HEK293 (cell line): ENCODE measurements at regions not wholly inside any gene's neighbourhood (a gene's known extent, or its start where the extent isn't known, plus 50 kb on each side); places are given as distances from the start of the nearest gene placed in this dataset.

Experiments used
- CTCF ChIA-PET: fragments of 350-600 bp; formaldehyde crosslinking; extraction: SDS; loops from one replicate; lab custom pipeline; 2021; ENCODE audit warnings: antibody characterized with exemption; lab: Yijun Ruan, JAX
- POLR2A ChIA-PET: fragments of 300-600 bp; formaldehyde crosslinking; extraction: SDS; loops from one replicate; lab custom pipeline; 2020; ENCODE audit warnings: antibody characterized with exemption, inconsistent platforms; lab: Yijun Ruan, JAX
- H3K27ac ChIP-seq: fragments of 200-500 bp; sonication (Bioruptor generic); 2 replicates; pipeline ENCODE4 v1.5.1; 2014; ENCODE audit warnings: low read depth, low read length, control low read depth, inconsistent platforms; ENCODE audit errors: extremely low read depth
- H3K36me3 ChIP-seq, 2 experiments: fragments of 200-500 bp in 1 of 2; sonication (Bioruptor generic) in 1 of 2; 1 replicate in 1 of 2; 2 replicates in 1 of 2; pipeline ENCODE4 v1.5.1; 2014 to 2017; ENCODE audit warnings: inconsistent platforms in 2 of 2, low read length in 2 of 2; ENCODE audit not compliant: control insufficient read depth in 2 of 2, insufficient read depth in 1 of 2
- H3K4me1 ChIP-seq: fragments of 200-500 bp; sonication (Bioruptor generic); 2 replicates; pipeline ENCODE4 v1.5.1; 2014; ENCODE audit warnings: mild to moderate bottlenecking, low read length, inconsistent platforms; ENCODE audit not compliant: control insufficient read depth, insufficient read depth
- H3K4me3 ChIP-seq: 2 replicates; pipeline ENCODE4 v1.5.1; 2011; ENCODE audit warnings: low read depth, mild to moderate bottlenecking, control low read depth, low read length, moderate library complexity
- H3K9me3 ChIP-seq: fragments of 200-500 bp; sonication (Bioruptor generic); 2 replicates; pipeline ENCODE4 v1.5.1; 2014; ENCODE audit warnings: low read depth, low read length, inconsistent platforms; ENCODE audit not compliant: control insufficient read depth, insufficient read depth
- HOXD13 ChIP-seq: sonication (generic); formaldehyde crosslinking; IDR thresholded peaks from 2 replicates; pipeline ENCODE4 v1.8.0; 2022; ENCODE audit warnings: missing genetic modification reagents, borderline replicate concordance
- OSR2 ChIP-seq: fragments of 450-650 bp; formaldehyde crosslinking; IDR thresholded peaks from 2 replicates; pipeline ENCODE4 v1.5.1; 2016; ENCODE audit warnings: missing biosample characterization, missing genetic modification characterization
- YY1 ChIP-seq: fragments of 450-650 bp; formaldehyde crosslinking; IDR thresholded peaks from 2 replicates; pipeline ENCODE4 v1.5.1; 2018; ENCODE audit warnings: missing biosample characterization, missing genetic modification characterization
- ZBTB8A ChIP-seq: fragments of 450-650 bp; formaldehyde crosslinking; IDR thresholded peaks from 2 replicates; pipeline ENCODE4 v1.5.1; 2016; ENCODE audit warnings: missing biosample characterization, missing genetic modification characterization
- ZNF10 ChIP-seq: fragments of 450-650 bp; formaldehyde crosslinking; IDR thresholded peaks from 2 replicates; pipeline ENCODE4 v1.5.1; 2017; ENCODE audit warnings: missing biosample characterization, missing genetic modification characterization
- ZNF133 ChIP-seq: fragments of 450-650 bp; formaldehyde crosslinking; IDR thresholded peaks from 2 replicates; pipeline ENCODE4 v1.5.1; 2016; ENCODE audit warnings: missing biosample characterization, missing genetic modification characterization
- ZNF2 ChIP-seq: fragments of 450-650 bp; formaldehyde crosslinking; IDR thresholded peaks from 2 replicates; pipeline ENCODE4 v1.5.1; 2016; ENCODE audit warnings: missing biosample characterization, missing genetic modification characterization
- ZNF23 ChIP-seq: fragments of 450-650 bp; formaldehyde crosslinking; IDR thresholded peaks from 2 replicates; pipeline ENCODE4 v1.5.1; 2016; ENCODE audit warnings: missing biosample characterization, missing genetic modification characterization, borderline replicate concordance
- ZNF239 ChIP-seq: fragments of 450-650 bp; formaldehyde crosslinking; IDR thresholded peaks from 2 replicates; pipeline ENCODE4 v1.5.1; 2016; ENCODE audit warnings: missing biosample characterization, missing genetic modification characterization
- ZNF302 ChIP-seq: fragments of 450-650 bp; formaldehyde crosslinking; IDR thresholded peaks from 2 replicates; pipeline ENCODE4 v1.5.1; 2016; ENCODE audit warnings: missing biosample characterization, missing genetic modification characterization, low read depth
- ZNF544 ChIP-seq: fragments of 450-650 bp; formaldehyde crosslinking; IDR thresholded peaks from 2 replicates; pipeline ENCODE4 v1.5.0; 2017; ENCODE audit warnings: missing biosample characterization, missing genetic modification characterization
- ZNF585B ChIP-seq: fragments of 450-650 bp; formaldehyde crosslinking; IDR thresholded peaks from 2 replicates; pipeline ENCODE4 v1.5.1; 2016; ENCODE audit warnings: missing biosample characterization, missing genetic modification characterization
- ZNF610 ChIP-seq: fragments of 450-650 bp; formaldehyde crosslinking; IDR thresholded peaks from 2 replicates; pipeline ENCODE4 v1.5.1; 2016; ENCODE audit warnings: missing biosample characterization, missing genetic modification characterization, borderline replicate concordance
- ZNF621 ChIP-seq: fragments of 450-650 bp; formaldehyde crosslinking; IDR thresholded peaks from 2 replicates; pipeline ENCODE4 v1.5.1; 2017; ENCODE audit warnings: missing biosample characterization, missing genetic modification characterization
- ZNF830 ChIP-seq: fragments of 450-650 bp; IDR thresholded peaks from 2 replicates; pipeline ENCODE4 v1.5.0; 2018; ENCODE audit warnings: missing biosample characterization, missing genetic modification characterization, low read depth, mild to moderate bottlenecking, moderate library complexity
- TF ChIP-seq, protein P1 (sequence below): fragments of 450-650 bp; IDR thresholded peaks from 2 replicates; pipeline ENCODE4 v1.5.1; 2018; ENCODE audit warnings: missing biosample characterization, mild to moderate bottlenecking, missing genetic modification characterization
- TF ChIP-seq, protein P2 (sequence below): fragments of 450-650 bp; formaldehyde crosslinking; IDR thresholded peaks from 2 replicates; pipeline ENCODE4 v1.5.0; 2017; ENCODE audit warnings: missing biosample characterization, missing genetic modification characterization, borderline replicate concordance
- TF ChIP-seq, protein P3 (sequence below): fragments of 450-650 bp; formaldehyde crosslinking; IDR thresholded peaks from 2 replicates; pipeline ENCODE4 v1.5.1; 2016; ENCODE audit warnings: missing biosample characterization, missing genetic modification characterization
- TF ChIP-seq, protein P4 (sequence below): fragments of 450-650 bp; formaldehyde crosslinking; IDR thresholded peaks from 2 replicates; pipeline ENCODE4 v1.5.1; 2016; ENCODE audit warnings: missing biosample characterization, missing genetic modification characterization
- TF ChIP-seq, protein P5 (sequence below): fragments of 450-650 bp; formaldehyde crosslinking; conservative IDR thresholded peaks from 2 replicates; pipeline ENCODE4 v1.5.1; 2016; ENCODE audit warnings: low read depth, missing biosample characterization, missing genetic modification characterization

DNA sequence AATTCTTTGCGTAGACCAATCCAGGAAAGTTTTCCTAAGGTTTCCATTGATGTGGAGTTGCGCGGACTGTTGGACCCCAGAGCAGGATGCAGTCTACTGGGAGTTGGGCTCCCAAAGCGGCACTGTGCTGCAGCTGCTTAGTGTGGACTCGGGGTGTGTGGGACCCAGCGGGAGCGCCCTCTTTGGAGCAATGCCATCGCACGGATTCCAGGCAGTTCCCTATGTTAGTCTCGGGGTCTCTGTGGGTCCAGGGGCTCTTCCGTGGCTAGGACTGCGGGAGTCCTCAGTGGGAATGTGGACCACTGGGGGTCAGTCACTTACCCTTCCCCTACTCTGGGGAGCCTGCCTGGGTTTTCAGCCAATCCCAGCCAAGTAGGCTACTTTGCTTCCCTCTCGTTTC is 151.7 kb upstream of the OLIG3 start:
- H3K36me3 ChIP-seq: no peaks in the 10 kb centered on the region
- no peak overlapping the region for H3K27ac ChIP-seq
- no peaks in the 10 kb centered on the region for H3K9me3 ChIP-seq
- ChIA-PET CTCF (no interaction called here), POLR2A (interaction anchor here (0.6 kb wide), 1 partner anchor 743 kb away, joined by 4 read pairs; no protein-coding TSS in a partner anchor)
- H3K4me1 ChIP-seq: peaks cover 5% of the 10 kb centered on the region; the same call in 1 of the 2 replicates
- no peak overlapping the region for H3K4me3 ChIP-seq
- TF ChIP-seq, protein P1, sequence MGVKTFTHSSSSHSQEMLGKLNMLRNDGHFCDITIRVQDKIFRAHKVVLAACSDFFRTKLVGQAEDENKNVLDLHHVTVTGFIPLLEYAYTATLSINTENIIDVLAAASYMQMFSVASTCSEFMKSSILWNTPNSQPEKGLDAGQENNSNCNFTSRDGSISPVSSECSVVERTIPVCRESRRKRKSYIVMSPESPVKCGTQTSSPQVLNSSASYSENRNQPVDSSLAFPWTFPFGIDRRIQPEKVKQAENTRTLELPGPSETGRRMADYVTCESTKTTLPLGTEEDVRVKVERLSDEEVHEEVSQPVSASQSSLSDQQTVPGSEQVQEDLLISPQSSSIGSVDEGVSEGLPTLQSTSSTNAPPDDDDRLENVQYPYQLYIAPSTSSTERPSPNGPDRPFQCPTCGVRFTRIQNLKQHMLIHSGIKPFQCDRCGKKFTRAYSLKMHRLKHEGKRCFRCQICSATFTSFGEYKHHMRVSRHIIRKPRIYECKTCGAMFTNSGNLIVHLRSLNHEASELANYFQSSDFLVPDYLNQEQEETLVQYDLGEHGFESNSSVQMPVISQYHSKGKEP (tag by site-specific recombination): no peak
- TF ChIP-seq ZNF830 (tag by site-specific recombination) (no peak), ZBTB8A (tag by site-specific recombination) (no peak), ZNF133 (no peak), ZNF302 (no peak), ZNF10 (tag by site-specific recombination) (no peak), OSR2 (tag by site-specific recombination) (no peak), ZNF585B (tag by site-specific recombination) (no peak), ZNF2 (no peak), ZNF544 (no peak), YY1 (tag by site-specific recombination) (no peak), ZNF621 (tag by site-specific recombination) (no peak), ZNF610 (tag by site-specific recombination) (no peak)
- TF ChIP-seq, protein P2, sequence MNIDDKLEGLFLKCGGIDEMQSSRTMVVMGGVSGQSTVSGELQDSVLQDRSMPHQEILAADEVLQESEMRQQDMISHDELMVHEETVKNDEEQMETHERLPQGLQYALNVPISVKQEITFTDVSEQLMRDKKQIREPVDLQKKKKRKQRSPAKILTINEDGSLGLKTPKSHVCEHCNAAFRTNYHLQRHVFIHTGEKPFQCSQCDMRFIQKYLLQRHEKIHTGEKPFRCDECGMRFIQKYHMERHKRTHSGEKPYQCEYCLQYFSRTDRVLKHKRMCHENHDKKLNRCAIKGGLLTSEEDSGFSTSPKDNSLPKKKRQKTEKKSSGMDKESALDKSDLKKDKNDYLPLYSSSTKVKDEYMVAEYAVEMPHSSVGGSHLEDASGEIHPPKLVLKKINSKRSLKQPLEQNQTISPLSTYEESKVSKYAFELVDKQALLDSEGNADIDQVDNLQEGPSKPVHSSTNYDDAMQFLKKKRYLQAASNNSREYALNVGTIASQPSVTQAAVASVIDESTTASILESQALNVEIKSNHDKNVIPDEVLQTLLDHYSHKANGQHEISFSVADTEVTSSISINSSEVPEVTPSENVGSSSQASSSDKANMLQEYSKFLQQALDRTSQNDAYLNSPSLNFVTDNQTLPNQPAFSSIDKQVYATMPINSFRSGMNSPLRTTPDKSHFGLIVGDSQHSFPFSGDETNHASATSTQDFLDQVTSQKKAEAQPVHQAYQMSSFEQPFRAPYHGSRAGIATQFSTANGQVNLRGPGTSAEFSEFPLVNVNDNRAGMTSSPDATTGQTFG (tag by site-specific recombination): no peak
- TF ChIP-seq, protein P3, sequence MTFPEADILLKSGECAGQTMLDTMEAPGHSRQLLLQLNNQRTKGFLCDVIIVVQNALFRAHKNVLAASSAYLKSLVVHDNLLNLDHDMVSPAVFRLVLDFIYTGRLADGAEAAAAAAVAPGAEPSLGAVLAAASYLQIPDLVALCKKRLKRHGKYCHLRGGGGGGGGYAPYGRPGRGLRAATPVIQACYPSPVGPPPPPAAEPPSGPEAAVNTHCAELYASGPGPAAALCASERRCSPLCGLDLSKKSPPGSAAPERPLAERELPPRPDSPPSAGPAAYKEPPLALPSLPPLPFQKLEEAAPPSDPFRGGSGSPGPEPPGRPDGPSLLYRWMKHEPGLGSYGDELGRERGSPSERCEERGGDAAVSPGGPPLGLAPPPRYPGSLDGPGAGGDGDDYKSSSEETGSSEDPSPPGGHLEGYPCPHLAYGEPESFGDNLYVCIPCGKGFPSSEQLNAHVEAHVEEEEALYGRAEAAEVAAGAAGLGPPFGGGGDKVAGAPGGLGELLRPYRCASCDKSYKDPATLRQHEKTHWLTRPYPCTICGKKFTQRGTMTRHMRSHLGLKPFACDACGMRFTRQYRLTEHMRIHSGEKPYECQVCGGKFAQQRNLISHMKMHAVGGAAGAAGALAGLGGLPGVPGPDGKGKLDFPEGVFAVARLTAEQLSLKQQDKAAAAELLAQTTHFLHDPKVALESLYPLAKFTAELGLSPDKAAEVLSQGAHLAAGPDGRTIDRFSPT (tag by site-specific recombination): no peak

DNA sequence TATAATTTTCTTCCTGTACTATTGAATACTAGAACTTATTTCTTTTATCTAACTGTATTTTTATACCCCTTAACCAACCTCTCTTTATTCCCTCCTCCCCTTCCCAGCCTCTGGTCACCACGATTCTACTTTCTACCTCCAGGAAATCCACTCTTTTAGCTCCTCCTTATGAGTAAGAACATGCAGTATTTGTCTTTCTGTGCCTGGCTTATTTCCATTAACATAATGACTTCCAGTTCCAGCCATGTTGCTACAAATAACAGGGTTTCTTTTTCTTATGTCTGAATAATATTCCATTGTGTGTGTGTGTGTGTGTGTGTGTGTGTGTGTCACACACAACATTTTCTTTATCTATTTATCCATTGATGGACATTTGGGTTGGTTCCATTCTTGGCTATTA is 152.3 kb upstream of the OLIG3 start:
- no peaks in the 10 kb centered on the region for H3K36me3 ChIP-seq
- ChIA-PET CTCF (no interaction called here), POLR2A (interaction anchor here (0.6 kb wide), 1 partner anchor 744 kb away, joined by 4 read pairs; no protein-coding TSS in a partner anchor)
- peaks cover 5% of the 10 kb centered on the region; the same call in 1 of the 2 replicates for H3K4me1 ChIP-seq
- no peaks in the 10 kb centered on the region for H3K9me3 ChIP-seq
- H3K27ac ChIP-seq: no peak overlapping the region
- H3K4me3 ChIP-seq: no peak overlapping the region
- TF ChIP-seq, protein P4, sequence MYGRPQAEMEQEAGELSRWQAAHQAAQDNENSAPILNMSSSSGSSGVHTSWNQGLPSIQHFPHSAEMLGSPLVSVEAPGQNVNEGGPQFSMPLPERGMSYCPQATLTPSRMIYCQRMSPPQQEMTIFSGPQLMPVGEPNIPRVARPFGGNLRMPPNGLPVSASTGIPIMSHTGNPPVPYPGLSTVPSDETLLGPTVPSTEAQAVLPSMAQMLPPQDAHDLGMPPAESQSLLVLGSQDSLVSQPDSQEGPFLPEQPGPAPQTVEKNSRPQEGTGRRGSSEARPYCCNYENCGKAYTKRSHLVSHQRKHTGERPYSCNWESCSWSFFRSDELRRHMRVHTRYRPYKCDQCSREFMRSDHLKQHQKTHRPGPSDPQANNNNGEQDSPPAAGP: no peak
- TF ChIP-seq, protein P5, sequence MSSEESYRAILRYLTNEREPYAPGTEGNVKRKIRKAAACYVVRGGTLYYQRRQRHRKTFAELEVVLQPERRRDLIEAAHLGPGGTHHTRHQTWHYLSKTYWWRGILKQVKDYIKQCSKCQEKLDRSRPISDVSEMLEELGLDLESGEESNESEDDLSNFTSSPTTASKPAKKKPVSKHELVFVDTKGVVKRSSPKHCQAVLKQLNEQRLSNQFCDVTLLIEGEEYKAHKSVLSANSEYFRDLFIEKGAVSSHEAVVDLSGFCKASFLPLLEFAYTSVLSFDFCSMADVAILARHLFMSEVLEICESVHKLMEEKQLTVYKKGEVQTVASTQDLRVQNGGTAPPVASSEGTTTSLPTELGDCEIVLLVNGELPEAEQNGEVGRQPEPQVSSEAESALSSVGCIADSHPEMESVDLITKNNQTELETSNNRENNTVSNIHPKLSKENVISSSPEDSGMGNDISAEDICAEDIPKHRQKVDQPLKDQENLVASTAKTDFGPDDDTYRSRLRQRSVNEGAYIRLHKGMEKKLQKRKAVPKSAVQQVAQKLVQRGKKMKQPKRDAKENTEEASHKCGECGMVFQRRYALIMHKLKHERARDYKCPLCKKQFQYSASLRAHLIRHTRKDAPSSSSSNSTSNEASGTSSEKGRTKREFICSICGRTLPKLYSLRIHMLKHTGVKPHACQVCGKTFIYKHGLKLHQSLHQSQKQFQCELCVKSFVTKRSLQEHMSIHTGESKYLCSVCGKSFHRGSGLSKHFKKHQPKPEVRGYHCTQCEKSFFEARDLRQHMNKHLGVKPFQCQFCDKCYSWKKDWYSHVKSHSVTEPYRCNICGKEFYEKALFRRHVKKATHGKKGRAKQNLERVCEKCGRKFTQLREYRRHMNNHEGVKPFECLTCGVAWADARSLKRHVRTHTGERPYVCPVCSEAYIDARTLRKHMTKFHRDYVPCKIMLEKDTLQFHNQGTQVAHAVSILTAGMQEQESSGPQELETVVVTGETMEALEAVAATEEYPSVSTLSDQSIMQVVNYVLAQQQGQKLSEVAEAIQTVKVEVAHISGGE (tag by site-specific recombination): no peak
- no peak for TF ChIP-seq HOXD13 (CRISPR knock-in tag)
- TF ChIP-seq ZNF239 (tag by site-specific recombination): no peak
- no peak for TF ChIP-seq ZNF23 (tag by site-specific recombination)
